Gastroesophageal sphincter (tissue), 4 donors: ENCODE measurements at regions not wholly inside any gene's neighbourhood (a gene's known extent, or its start where the extent isn't known, plus 50 kb on each side); places are given as distances from the start of the nearest gene placed in this dataset.

Experiments used
- ATAC-seq: fragments of 150-250 bp; one replicate; pipeline ENCODE4 v1.9.1; 2016; ENCODE audit warnings: mild to moderate bottlenecking, moderate library complexity
- H3K27ac ChIP-seq, 4 donors: fragments of 200-600 bp; sonication (generic) in 3 of 4; 1 replicate in 3 of 4; 2 replicates in 1 of 4; pipeline ENCODE4 v1.5.1; 2016 to 2019
- H3K27me3 ChIP-seq: fragments of 200-600 bp; sonication (generic); one replicate; pipeline ENCODE4 v1.5.1; 2019
- H3K36me3 ChIP-seq, 2 donors: fragments of 200-600 bp; sonication (generic); one replicate each; pipeline ENCODE4 v1.5.1; 2019; ENCODE audit warnings: control low read depth in 1 of 2
- H3K4me1 ChIP-seq, 3 donors: fragments of 200-600 bp; sonication (generic); 1 replicate in 2 of 3; 2 replicates in 1 of 3; pipeline ENCODE4 v1.5.1; 2016 to 2019; ENCODE audit warnings: control low read depth in 2 of 3
- H3K4me3 ChIP-seq, 2 donors: fragments of 200-600 bp; sonication (generic); one replicate each; pipeline ENCODE4 v1.5.1; 2019; ENCODE audit warnings: mild to moderate bottlenecking in 1 of 2, moderate library complexity in 1 of 2
- H3K9me3 ChIP-seq, 3 donors: fragments of 200-600 bp; sonication (generic); one replicate each; pipeline ENCODE4 v1.5.1; 2017 to 2019; ENCODE audit warnings: control low read depth in 2 of 3
- CTCF ChIP-seq, 4 experiments: fragments of 200-600 bp in 2 of 4; fragments of 450-650 bp in 2 of 4; sonication (generic) in 1 of 4; IDR thresholded peaks; one replicate each; pipeline ENCODE4 v1.5.1; 2017 to 2019; ENCODE audit warnings: antibody characterized with exemption in 4 of 4, mild to moderate bottlenecking in 2 of 4, moderate library complexity in 2 of 4
- EP300 ChIP-seq: sonication (generic); formaldehyde crosslinking; IDR thresholded peaks from one replicate; pipeline ENCODE4 v1.6.1; 2017; ENCODE audit warnings: antibody characterized with exemption, mild to moderate bottlenecking
- POLR2A ChIP-seq, 2 donors: fragments of 450-650 bp; IDR thresholded peaks; one replicate each; pipeline ENCODE4 v1.6.1; 2017; ENCODE audit warnings: antibody characterized with exemption in 2 of 2, mild to moderate bottlenecking in 2 of 2, moderate library complexity in 1 of 2
- POLR2AphosphoS5 ChIP-seq: sonication (generic); formaldehyde crosslinking; IDR thresholded peaks from one replicate; pipeline ENCODE4 v1.6.1; 2017; ENCODE audit warnings: antibody characterized with exemption
- WGBS, 2 donors: methylation state at CpG; one replicate each; pipeline ENCODE4 v1.1.5; 2018; ENCODE audit warnings: low coverage in 1 of 2; 5-methylcytosine and 5-hydroxymethylcytosine counted together

GRCh38 chr5:112634166-112634565 lies 103.5 kb upstream of the APC start:
- Histone ChIP-seq H3K9me3 (no peaks in the 10 kb centered on the region), H3K4me1 (peaks cover 0 to 21% (median 9%) of the 10 kb centered on the region in 3 donors), H3K36me3 (no peaks in the 10 kb centered on the region), H3K27me3 (no peaks in the 10 kb centered on the region), H3K27ac (no peak overlapping the region), H3K4me3 (no peak overlapping the region)
- ATAC-seq, result no peak
- no peak for TF ChIP-seq POLR2A (IDR thresholded peaks at IDR 0.05)
- no peak for TF ChIP-seq EP300
- TF ChIP-seq CTCF (IDR thresholded peaks at IDR 0.05), result no peak
- TF ChIP-seq POLR2AphosphoS5, result no peak
- WGBS, 2 donors, result 94% methylated on average over 1 of the region's 1 CpG; no CpG with 5 or more reads in 1 of the 2 donors

- ATAC-seq, result no peak
- Histone ChIP-seq H3K27me3 (no peaks in the 10 kb centered on the region), H3K36me3 (no peaks in the 10 kb centered on the region), H3K4me3 (no peak overlapping the region), H3K27ac (no peak overlapping the region), H3K4me1 (peaks cover 0 to 21% (median 9%) of the 10 kb centered on the region in 3 donors), H3K9me3 (no peaks in the 10 kb centered on the region)
- WGBS, 2 donors, result 56 to 84% methylated on average over 2 to 3 of the region's 3 CpGs
- TF ChIP-seq CTCF (IDR thresholded peaks at IDR 0.05) (no peak), POLR2A (IDR thresholded peaks at IDR 0.05) (no peak), EP300 (no peak), POLR2AphosphoS5 (no peak)
Measured at GRCh38 chr5:112634796-112635195, 102.9 kb upstream of the APC start.

GRCh38 chr5:112635276-112635675 lies 102.4 kb upstream of the APC start:
- ATAC-seq, result no peak
- 83 to 100% methylated on average over 3 of the region's 3 CpGs for WGBS, 2 donors

GRCh38 chr5:112635771-112636731 lies 101.6 kb upstream of the APC start:
- Histone ChIP-seq H3K4me3 (no peak overlapping the region), H3K27me3 (no peaks in the 10 kb centered on the region), H3K9me3 (no peaks in the 10 kb centered on the region), H3K36me3 (no peaks in the 10 kb centered on the region), H3K27ac (no peak overlapping the region), H3K4me1 (peaks cover 0 to 21% (median 9%) of the 10 kb centered on the region in 3 donors)
- no peak for ATAC-seq
- TF ChIP-seq EP300 (no peak), POLR2A (IDR thresholded peaks at IDR 0.05) (no peak), CTCF (IDR thresholded peaks at IDR 0.05) (no peak), POLR2AphosphoS5 (no peak)
- WGBS, 2 donors, result 80 to 93% methylated on average over 1 of the region's 1 CpG

More at GRCh38 chr5:112635276-112635675, 102.4 kb upstream of the APC start:
- H3K27me3 ChIP-seq, result no peaks in the 10 kb centered on the region
- TF ChIP-seq POLR2A (IDR thresholded peaks at IDR 0.05) (no peak), POLR2AphosphoS5 (no peak), EP300 (no peak), CTCF (IDR thresholded peaks at IDR 0.05) (no peak)
- no peaks in the 10 kb centered on the region for H3K9me3 ChIP-seq
- peaks cover 0 to 21% (median 9%) of the 10 kb centered on the region in 3 donors for H3K4me1 ChIP-seq
- H3K4me3 ChIP-seq, result no peak overlapping the region
- no peak overlapping the region for H3K27ac ChIP-seq
- H3K36me3 ChIP-seq, result no peaks in the 10 kb centered on the region

GRCh38 chr5:112636751-112637150 lies 100.9 kb upstream of the APC start:
- Histone ChIP-seq H3K27ac (no peak overlapping the region), H3K9me3 (no peaks in the 10 kb centered on the region), H3K36me3 (no peaks in the 10 kb centered on the region), H3K4me1 (peaks cover 0 to 21% (median 9%) of the 10 kb centered on the region in 3 donors), H3K4me3 (no peak overlapping the region), H3K27me3 (no peaks in the 10 kb centered on the region)
- TF ChIP-seq CTCF (IDR thresholded peaks at IDR 0.05) (no peak), EP300 (no peak), POLR2A (IDR thresholded peaks at IDR 0.05) (no peak), POLR2AphosphoS5 (no peak)
- 67 to 92% methylated on average over 1 to 2 of the region's 2 CpGs for WGBS, 2 donors
- ATAC-seq, result no peak
